Left ventricle myocardium superior (tissue), 1 donor: ENCODE measurements at regions not wholly inside any gene's neighbourhood (a gene's known extent, or its start where the extent isn't known, plus 50 kb on each side); places are given as distances from the start of the nearest gene placed in this dataset.
"Not testable (repeated sequence)": the region's sequence is repeated elsewhere in the genome, so short reads cannot be mapped to it uniquely, and the experiment has no call there.

Experiments
- ATAC-seq: fragments of 200-7000 bp; cut with Tn5 transposase; one replicate; pipeline ENCODE4 v1.9.1; 2020; ENCODE audit warnings: mild to moderate bottlenecking, moderate library complexity
- DNase-seq: peaks from one replicate; pipeline ENCODE4 v3.0.0-alpha.2; 2020
- intact Hi-C: fragments of 100-400 bp; cut with micrococcal nuclease; formaldehyde crosslinking; loops from one replicate; pipeline ENCODE4 v1.11.0; 2022
- donor health status: DM: no; HTN: yes; CAD: no; lungs with severe emphysema.

DNA sequence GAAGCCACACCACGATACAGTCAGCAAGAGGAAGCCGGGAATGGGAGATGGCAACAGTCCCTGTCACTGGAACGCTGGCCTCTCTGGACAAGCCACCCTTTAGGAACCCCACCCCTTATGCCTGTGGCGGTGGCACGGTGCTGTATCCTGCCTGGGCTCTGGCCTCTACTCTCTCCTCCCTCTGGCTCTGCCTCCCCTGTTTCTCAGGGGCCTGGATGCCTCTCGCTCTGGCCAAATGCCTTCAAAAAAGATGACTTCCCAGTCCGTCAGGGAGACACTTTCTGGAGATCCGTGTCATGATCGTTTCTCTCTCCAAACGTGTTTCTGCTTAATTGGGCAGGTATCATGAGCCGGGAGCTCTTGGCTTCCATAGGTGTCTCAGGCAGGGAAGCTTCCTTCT, 99.1 kb upstream of the FOXD4L5 start:
- DNase-seq, ATAC-seq, intact Hi-C loops: not testable (repeated sequence)

DNA sequence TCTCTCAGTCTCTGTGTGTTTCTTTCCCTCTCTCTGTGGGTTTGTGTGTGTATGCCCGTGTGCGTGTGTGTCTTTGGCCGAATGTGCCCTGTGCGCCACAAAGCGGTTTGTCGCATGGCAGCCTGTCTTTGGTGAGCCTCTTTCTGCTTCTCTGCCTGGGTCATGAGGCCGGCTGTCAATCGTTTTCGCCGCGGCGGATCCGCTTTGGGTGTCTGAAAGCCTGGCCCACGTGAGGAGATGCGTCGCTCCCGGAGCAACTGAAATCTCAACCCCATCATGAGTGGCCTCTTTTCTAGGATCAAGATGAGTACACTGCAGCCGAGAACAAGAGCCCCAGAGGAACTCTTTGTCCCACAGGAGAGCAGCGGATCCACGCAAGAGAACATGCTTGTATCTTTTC, 98.6 kb upstream of the FOXD4L5 start:
- intact Hi-C loops, DNase-seq, ATAC-seq: not testable (repeated sequence)

DNA sequence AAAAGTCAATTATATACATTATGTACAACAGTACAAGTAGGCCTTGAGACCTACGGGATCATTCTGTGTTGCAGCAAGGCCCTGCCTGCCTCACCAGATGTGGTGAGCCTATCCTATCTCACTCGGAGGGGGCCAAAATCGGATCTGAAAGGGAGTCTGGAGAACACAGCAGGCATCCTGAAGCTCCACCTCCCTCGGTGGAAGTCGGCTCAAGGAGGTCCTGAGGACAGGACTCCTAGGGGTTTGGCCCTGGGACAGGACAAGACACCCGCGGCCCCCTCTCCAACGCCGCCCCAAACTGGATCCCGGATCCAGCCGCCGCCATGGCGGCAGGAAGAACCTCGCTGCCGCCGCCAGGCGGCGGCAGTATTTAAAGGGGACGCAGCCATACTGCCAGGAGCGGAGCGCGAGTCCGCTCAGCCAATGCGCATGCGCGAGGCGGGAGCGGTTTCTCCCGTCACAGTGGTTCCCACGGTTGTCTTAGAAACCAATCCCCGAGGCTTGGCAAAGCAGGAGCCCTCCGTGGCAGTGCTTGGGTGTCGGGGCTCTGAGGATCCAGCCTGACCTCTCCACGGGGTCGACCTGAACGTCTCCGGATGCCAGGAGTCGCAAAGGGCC, 97.8 kb upstream of the FOXD4L5 start:
- ATAC-seq, DNase-seq, intact Hi-C loops: not testable (repeated sequence)
